NB4 (cell line): ENCODE measurements at regions not wholly inside any gene's neighbourhood (a gene's known extent, or its start where the extent isn't known, plus 50 kb on each side); places are given as distances from the start of the nearest gene placed in this dataset.

Experiments used
- CTCF ChIP-seq: IDR thresholded peaks from one replicate; pipeline ENCODE4 v1.5.1; 2012; ENCODE audit warnings: low read depth, low read length
- POLR2A ChIP-seq: IDR thresholded peaks from 2 replicates; pipeline ENCODE4 v1.6.1; 2011; ENCODE audit warnings: mild to moderate bottlenecking; ENCODE audit not compliant: insufficient read length; ENCODE audit errors: extremely low read depth
- TF ChIP-seq, protein P1 (sequence below): IDR thresholded peaks from 2 replicates; pipeline ENCODE4 v1.6.1; 2011; ENCODE audit warnings: low read depth, low read length

DNA sequence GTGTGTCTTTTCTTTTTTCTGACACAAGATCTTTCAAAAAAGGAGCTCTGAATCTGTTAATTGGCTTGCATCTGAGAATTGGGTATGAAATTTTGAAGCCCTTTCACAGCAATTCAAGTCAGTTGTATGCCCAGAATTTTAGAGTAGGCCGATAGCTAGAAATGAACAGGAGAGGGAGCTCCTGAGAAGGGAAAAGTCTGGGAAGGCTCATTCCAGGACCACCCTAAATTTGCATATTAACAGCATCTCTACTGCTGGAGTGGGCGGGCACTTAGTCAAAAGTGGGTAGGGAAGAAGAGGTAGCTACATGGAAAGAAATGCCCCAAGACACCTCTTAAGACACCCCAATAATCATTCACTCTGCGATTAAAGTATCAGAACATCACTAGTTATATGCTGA lies 928.3 kb downstream of the TBC1D32 start:
- TF ChIP-seq POLR2A, result no peak
- no peak for TF ChIP-seq CTCF
- TF ChIP-seq, protein P1, sequence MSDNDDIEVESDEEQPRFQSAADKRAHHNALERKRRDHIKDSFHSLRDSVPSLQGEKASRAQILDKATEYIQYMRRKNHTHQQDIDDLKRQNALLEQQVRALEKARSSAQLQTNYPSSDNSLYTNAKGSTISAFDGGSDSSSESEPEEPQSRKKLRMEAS, result no peak
